Natural killer cell (primary cell): ENCODE measurements at regions not wholly inside any gene's neighbourhood (a gene's known extent, or its start where the extent isn't known, plus 50 kb on each side); places are given as distances from the start of the nearest gene placed in this dataset.
A peak's percentile ranks its signal among the peaks of the same experiment; 100 is the strongest.
"Not testable (repeated sequence)": the region's sequence is repeated elsewhere in the genome, so short reads cannot be mapped to it uniquely, and the experiment has no call there.

Experiments used
- ATAC-seq, 3 donors: fragments of 150-1000 bp in 2 of 3; fragments of 200-7000 bp in 1 of 3; cut with Tn5 transposase; 1 replicate in 1 of 3; 2 replicates in 2 of 3; pipeline ENCODE4 v1.10.0; 2021; ENCODE audit warnings: mild to moderate bottlenecking in 2 of 3, moderate library complexity in 2 of 3
- DNase-seq, 2 donors: peaks; one replicate each; pipeline versions ENCODE4 v3.0.0 to v3.0.0-alpha.2; 2013 to 2021; ENCODE audit warnings: mixed read lengths in 1 of 2
- H3K27ac ChIP-seq: one replicate; pipeline ENCODE4 v1.5.1; 2013; ENCODE audit warnings: mild to moderate bottlenecking, low read length
- H3K27me3 ChIP-seq: one replicate; pipeline ENCODE4 v1.6.1; 2013; ENCODE audit warnings: low read length; ENCODE audit not compliant: control insufficient read depth, insufficient read depth
- H3K36me3 ChIP-seq: one replicate; pipeline ENCODE4 v1.6.1; 2013; ENCODE audit warnings: low read length; ENCODE audit not compliant: control insufficient read depth, insufficient read depth
- H3K4me1 ChIP-seq: one replicate; pipeline ENCODE4 v1.6.1; 2013; ENCODE audit warnings: low read length; ENCODE audit not compliant: control insufficient read depth, insufficient read depth
- H3K4me3 ChIP-seq: one replicate; pipeline ENCODE4 v1.5.1; 2013; ENCODE audit warnings: low read length
- H3K9me3 ChIP-seq: one replicate; pipeline ENCODE4 v1.6.1; 2013; ENCODE audit warnings: low read length; ENCODE audit not compliant: control insufficient read depth, insufficient read depth
- H3K27ac Mint-ChIP-seq, 2 donors: one replicate each; pipeline ENCODE4 v1.8.0; 2022; ENCODE audit warnings: mild to moderate bottlenecking in 2 of 2, mixed read lengths in 2 of 2, moderate library complexity in 1 of 2
- H3K27me3 Mint-ChIP-seq, 2 donors: one replicate each; pipeline ENCODE4 v1.8.0; 2022; ENCODE audit warnings: low read depth in 2 of 2, mixed read lengths in 2 of 2
- H3K36me3 Mint-ChIP-seq: one replicate; pipeline ENCODE4 v1.8.0; 2022; ENCODE audit warnings: mixed read lengths
- H3K4me1 Mint-ChIP-seq, 2 donors: one replicate each; pipeline ENCODE4 v1.8.0; 2022; ENCODE audit warnings: mixed read lengths in 2 of 2
- H3K4me3 Mint-ChIP-seq: one replicate; pipeline ENCODE4 v1.8.0; 2022; ENCODE audit warnings: mild to moderate bottlenecking, moderate library complexity, mixed read lengths
- H3K9me3 Mint-ChIP-seq, 2 donors: one replicate each; pipeline ENCODE4 v1.8.0; 2022; ENCODE audit warnings: mixed read lengths in 2 of 2
- WGBS: methylation state at CpG from one replicate; pipeline ENCODE4 v1.1.7; 2013; ENCODE audit warnings: missing lambda C conversion rate; ENCODE audit not compliant: insufficient coverage; 5-methylcytosine and 5-hydroxymethylcytosine counted together
- intact Hi-C: fragments of 100-400 bp; cut with micrococcal nuclease; formaldehyde crosslinking; loops from one replicate; pipeline ENCODE4 v1.14.2; 2022

DNA sequence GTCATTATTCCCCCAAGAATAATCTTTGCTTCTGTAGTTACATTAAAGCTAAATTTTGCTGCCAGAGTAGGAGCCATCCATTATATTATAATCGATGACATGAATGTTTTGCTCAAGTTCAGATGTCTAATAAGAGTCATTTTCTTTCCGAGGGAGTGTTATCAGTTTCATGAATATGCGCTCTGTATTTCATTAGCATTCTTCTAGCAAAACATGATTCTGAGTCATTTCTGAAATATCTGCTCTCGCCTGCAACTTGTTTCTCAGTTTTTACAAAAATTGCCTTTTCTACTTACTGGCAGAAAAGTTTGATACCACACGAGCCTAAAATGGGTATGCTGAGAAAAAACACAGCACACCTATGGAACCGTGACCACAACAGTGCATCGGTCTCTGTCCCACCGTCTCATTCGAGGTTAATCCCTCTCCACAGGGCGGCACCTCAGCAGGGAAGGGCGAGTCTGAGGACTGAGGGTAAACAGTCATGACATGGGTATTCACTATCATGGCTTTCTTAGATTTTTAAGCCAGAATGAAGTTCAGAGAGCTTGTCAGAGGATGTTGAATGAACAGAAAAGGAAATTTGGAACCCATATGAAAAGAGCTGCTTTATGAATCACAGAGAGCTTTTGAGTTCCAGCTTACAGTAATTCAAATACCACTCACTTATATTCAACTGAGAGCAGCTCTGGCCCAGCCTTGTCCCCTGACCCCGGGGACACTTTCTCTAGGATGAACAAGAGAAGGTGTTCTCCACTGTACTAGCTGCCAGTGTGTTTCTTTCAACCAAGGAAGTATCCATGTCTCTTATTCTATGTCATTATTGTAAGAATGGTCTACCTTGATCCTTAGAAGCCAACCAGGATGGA, 303.6 kb upstream of the PLGLB1 start:
- H3K4me3 Mint-ChIP-seq, H3K36me3 ChIP-seq, H3K27me3 ChIP-seq, H3K4me1 ChIP-seq, H3K27ac ChIP-seq, H3K27ac Mint-ChIP-seq, H3K9me3 Mint-ChIP-seq, H3K9me3 ChIP-seq, DNase-seq, intact Hi-C loops, H3K36me3 Mint-ChIP-seq, H3K4me3 ChIP-seq, H3K27me3 Mint-ChIP-seq: not testable (repeated sequence)
- ATAC-seq: peak in 1 of 3 donors; percentile 18
- WGBS: no CpG with 5 or more reads among the region's 12 CpGs
- peaks cover 0 to 11% of the 10 kb centered on the region in 2 donors for H3K4me1 Mint-ChIP-seq

GRCh38 chr2:87325911-87326294, 304.3 kb upstream of the PLGLB1 start:
- H3K9me3 Mint-ChIP-seq, H3K27me3 ChIP-seq, H3K27ac ChIP-seq, H3K36me3 ChIP-seq, H3K27me3 Mint-ChIP-seq, intact Hi-C loops, H3K27ac Mint-ChIP-seq, H3K4me3 ChIP-seq, H3K9me3 ChIP-seq, H3K36me3 Mint-ChIP-seq, H3K4me1 ChIP-seq, H3K4me3 Mint-ChIP-seq, DNase-seq, ATAC-seq: not testable (repeated sequence)
- no CpG with 5 or more reads among the region's 2 CpGs for WGBS
- peaks cover 0 to 11% of the 10 kb centered on the region in 2 donors for H3K4me1 Mint-ChIP-seq

GRCh38 chr2:87326754-87327153, 305.1 kb upstream of the PLGLB1 start:
- H3K27ac Mint-ChIP-seq, H3K4me3 ChIP-seq, H3K27ac ChIP-seq, ATAC-seq, DNase-seq, H3K36me3 ChIP-seq, intact Hi-C loops, H3K27me3 ChIP-seq, H3K27me3 Mint-ChIP-seq, H3K4me1 ChIP-seq, H3K9me3 Mint-ChIP-seq, H3K9me3 ChIP-seq, H3K4me3 Mint-ChIP-seq, H3K36me3 Mint-ChIP-seq: not testable (repeated sequence)
- peaks cover 0 to 11% of the 10 kb centered on the region in 2 donors for H3K4me1 Mint-ChIP-seq
- whole genome bisulfite sequencing: no CpG with 5 or more reads among the region's 3 CpGs

DNA sequence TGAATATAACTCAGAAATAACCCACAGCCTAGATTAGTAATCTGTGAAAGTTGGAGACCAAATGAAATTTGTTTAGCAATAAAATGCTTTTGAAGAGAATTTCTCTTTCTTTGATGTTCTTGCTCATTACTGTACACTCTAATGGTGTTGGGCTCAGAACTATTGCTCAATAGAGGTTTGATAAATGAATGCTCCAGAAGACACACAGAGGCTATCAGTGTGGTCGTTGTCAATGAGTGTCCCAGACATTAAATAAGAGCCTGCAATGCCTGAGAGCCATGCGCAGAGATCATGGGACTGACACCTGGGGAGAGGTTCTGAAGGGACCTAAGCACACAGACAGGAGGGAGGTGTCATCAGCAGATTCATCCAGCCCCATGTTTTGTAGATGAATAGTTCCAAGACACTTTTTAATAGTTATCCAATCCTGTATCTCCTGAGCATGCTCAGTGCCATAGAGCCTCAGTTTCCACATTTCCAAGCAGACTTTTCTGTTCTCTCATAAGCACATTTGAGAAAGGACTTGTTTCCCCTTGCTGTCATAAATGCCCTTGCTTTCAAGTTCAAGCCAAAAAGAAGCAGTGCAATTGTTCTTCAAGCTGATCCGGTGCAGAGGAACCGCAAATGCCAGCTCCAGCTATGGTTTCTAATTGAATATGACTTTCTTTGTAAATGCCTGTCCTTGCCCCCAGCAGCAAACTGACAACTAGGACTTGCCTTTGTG, 306.2 kb upstream of the PLGLB1 start:
- intact Hi-C loops, H3K27me3 Mint-ChIP-seq, DNase-seq, H3K9me3 Mint-ChIP-seq, H3K36me3 ChIP-seq, ATAC-seq, H3K4me3 ChIP-seq, H3K27me3 ChIP-seq, H3K4me1 ChIP-seq, H3K27ac Mint-ChIP-seq, H3K27ac ChIP-seq, H3K9me3 ChIP-seq, H3K4me3 Mint-ChIP-seq, H3K36me3 Mint-ChIP-seq: not testable (repeated sequence)
- peaks cover 0 to 11% of the 10 kb centered on the region in 2 donors for H3K4me1 Mint-ChIP-seq
- no CpG with 5 or more reads among the region's 4 CpGs for WGBS

DNA sequence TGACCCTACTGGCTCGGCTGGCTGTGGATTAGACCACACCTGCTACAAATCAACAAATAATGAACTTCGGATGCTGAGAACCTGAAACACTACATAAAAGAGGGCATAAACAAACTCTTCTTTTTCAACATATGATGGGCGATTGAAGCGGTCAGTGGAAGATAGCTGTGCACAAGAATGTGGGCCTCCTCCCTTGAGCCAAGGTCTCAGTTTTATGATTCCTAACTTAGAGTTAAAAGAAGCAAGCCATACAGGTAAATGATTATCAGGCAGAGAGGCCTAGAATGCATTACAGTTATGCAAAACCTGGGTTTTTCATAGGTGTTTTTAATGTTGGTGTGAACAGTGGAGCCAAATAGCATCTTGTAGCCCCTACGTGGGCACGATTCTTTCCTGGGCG, 307.9 kb upstream of the PLGLB1 start:
- H3K4me3 ChIP-seq, ATAC-seq, H3K9me3 Mint-ChIP-seq, H3K4me1 Mint-ChIP-seq, H3K27ac Mint-ChIP-seq, DNase-seq, intact Hi-C loops, H3K4me3 Mint-ChIP-seq, H3K27me3 ChIP-seq, H3K36me3 ChIP-seq, H3K27me3 Mint-ChIP-seq, H3K4me1 ChIP-seq, H3K27ac ChIP-seq, H3K36me3 Mint-ChIP-seq, H3K9me3 ChIP-seq: not testable (repeated sequence)
- WGBS: 90% methylated on average over 5 of the region's 7 CpGs

GRCh38 chr2:87330486-87330885, 308.8 kb upstream of the PLGLB1 start:
- ATAC-seq, H3K36me3 Mint-ChIP-seq, H3K4me3 Mint-ChIP-seq, H3K9me3 ChIP-seq, H3K27me3 ChIP-seq, H3K36me3 ChIP-seq, H3K9me3 Mint-ChIP-seq, H3K4me1 Mint-ChIP-seq, H3K27me3 Mint-ChIP-seq, intact Hi-C loops, DNase-seq, H3K27ac ChIP-seq, H3K4me3 ChIP-seq, H3K27ac Mint-ChIP-seq, H3K4me1 ChIP-seq: not testable (repeated sequence)
- no CpG with 5 or more reads among the region's 4 CpGs for WGBS

GRCh38 chr2:87331940-87332583, 310.4 kb upstream of the PLGLB1 start:
- intact Hi-C loops, ATAC-seq: not testable (repeated sequence)

More at GRCh38 chr2:87331940-87332583, 310.4 kb upstream of the PLGLB1 start:
- H3K4me3 ChIP-seq, H3K9me3 ChIP-seq, H3K4me3 Mint-ChIP-seq, H3K9me3 Mint-ChIP-seq, H3K27me3 Mint-ChIP-seq, H3K36me3 Mint-ChIP-seq, H3K4me1 Mint-ChIP-seq, H3K27ac ChIP-seq, H3K27me3 ChIP-seq, H3K36me3 ChIP-seq, DNase-seq, H3K27ac Mint-ChIP-seq, H3K4me1 ChIP-seq: not testable (repeated sequence)
- WGBS: no CpG with 5 or more reads among the region's 6 CpGs
